CD4-positive, alpha-beta memory T cell (primary cell): ENCODE measurements at regions not wholly inside any gene's neighbourhood (a gene's known extent, or its start where the extent isn't known, plus 50 kb on each side); places are given as distances from the start of the nearest gene placed in this dataset.

Experiments
- CTCF ChIA-PET: fragments of 350-600 bp; sonication (Branson Sonifier 250); formaldehyde crosslinking; loops from one replicate; lab custom pipeline; 2021; ENCODE audit warnings: inconsistent platforms; ENCODE audit not compliant: partially characterized antibody; lab: Charles Lee
- POLR2A ChIA-PET: fragments of 350-600 bp; sonication (Branson Sonifier 250); formaldehyde crosslinking; loops from one replicate; lab custom pipeline; 2021; ENCODE audit not compliant: partially characterized antibody; lab: Charles Lee
- DNase-seq, 5 donors: peaks; one replicate each; pipeline versions ENCODE4 v3.0.0 to v3.0.0-alpha.2; 2020 to 2022; ENCODE audit warnings: mixed read lengths in 1 of 5
- H3K27ac ChIP-seq: one replicate; pipeline ENCODE4 v1.7.0; 2013; ENCODE audit warnings: low read depth, low read length
- H3K27me3 ChIP-seq: 2 replicates; pipeline ENCODE4 v1.7.0; 2013; ENCODE audit warnings: mild to moderate bottlenecking, low read length, moderate library complexity; ENCODE audit not compliant: insufficient read depth
- H3K36me3 ChIP-seq: 2 replicates; pipeline ENCODE4 v1.7.0; 2013; ENCODE audit warnings: mild to moderate bottlenecking, low read length, moderate library complexity; ENCODE audit not compliant: insufficient read depth
- H3K4me1 ChIP-seq: 2 replicates; pipeline ENCODE4 v1.7.0; 2013; ENCODE audit warnings: mild to moderate bottlenecking, low read length, moderate library complexity; ENCODE audit not compliant: insufficient read depth
- H3K4me3 ChIP-seq, 2 donors: one replicate each; pipeline ENCODE4 v1.7.0; 2013; ENCODE audit warnings: low read length in 2 of 2, mild to moderate bottlenecking in 1 of 2
- H3K9me3 ChIP-seq, 2 donors: one replicate each; pipeline ENCODE4 v1.7.0; 2013; ENCODE audit warnings: low read length in 2 of 2, control low read depth in 1 of 2; ENCODE audit not compliant: control insufficient read depth in 1 of 2
- H3K27ac Mint-ChIP-seq, 7 donors: one replicate each; pipeline ENCODE4 v1.8.0; 2020 to 2021; ENCODE audit warnings: mixed read lengths in 7 of 7, mild to moderate bottlenecking in 6 of 7, inconsistent platforms in 3 of 7, moderate library complexity in 3 of 7
- H3K27me3 Mint-ChIP-seq, 2 donors: one replicate each; pipeline ENCODE4 v1.8.0; 2020 to 2021; ENCODE audit warnings: mixed read lengths in 2 of 2
- H3K36me3 Mint-ChIP-seq, 2 donors: one replicate each; pipeline ENCODE4 v1.8.0; 2020 to 2021; ENCODE audit warnings: mixed read lengths in 2 of 2, inconsistent platforms in 1 of 2, mild to moderate bottlenecking in 1 of 2
- H3K4me1 Mint-ChIP-seq, 4 donors: one replicate each; pipeline ENCODE4 v1.8.0; 2020 to 2021; ENCODE audit warnings: mixed read lengths in 4 of 4, mild to moderate bottlenecking in 1 of 4
- H3K4me3 Mint-ChIP-seq, 8 donors: one replicate each; pipeline ENCODE4 v1.8.0; 2020 to 2021; ENCODE audit warnings: mixed read lengths in 8 of 8, mild to moderate bottlenecking in 7 of 8, moderate library complexity in 6 of 8, inconsistent platforms in 3 of 8
- H3K9me3 Mint-ChIP-seq, 8 donors: one replicate each; pipeline ENCODE4 v1.8.0; 2020 to 2021; ENCODE audit warnings: mixed read lengths in 8 of 8, mild to moderate bottlenecking in 5 of 8, inconsistent platforms in 3 of 8, moderate library complexity in 1 of 8
- intact Hi-C: fragments of 100-400 bp; cut with micrococcal nuclease; formaldehyde crosslinking; loops from one replicate; pipeline ENCODE4 v1.15.1; 2023

- Histone ChIP-seq H3K27ac (no peak overlapping the region), H3K9me3 (no peaks in the 10 kb centered on the region), H3K36me3 (no peaks in the 10 kb centered on the region), H3K4me1 (no peaks in the 10 kb centered on the region), H3K27me3 (no peaks in the 10 kb centered on the region), H3K4me3 (no peak overlapping the region)
- Mint-ChIP-seq H3K27me3 (no peaks in the 10 kb centered on the region), H3K27ac (no peak overlapping the region), H3K4me1 (peaks cover 7 to 18% (median 14%) of the 10 kb centered on the region in 4 donors), H3K36me3 (peaks cover 5 to 25% of the 10 kb centered on the region in 2 donors), H3K9me3 (peaks cover 0 to 6% (median 3%) of the 10 kb centered on the region in 8 donors), H3K4me3 (peak overlapping the region in 1 of 8 donors; percentile 3)
- CTCF ChIA-PET: no interaction called here
- POLR2A ChIA-PET: no interaction called here
- no peak for DNase-seq
- intact Hi-C loops: no loop called here
These were observed 178.2 kb upstream of the TMEM45B start for GRCh38 chr11:129637473-129637872.

GRCh38 chr11:129637983-129638776 lies 177.5 kb upstream of the TMEM45B start:
- Histone ChIP-seq H3K27me3 (no peaks in the 10 kb centered on the region), H3K36me3 (no peaks in the 10 kb centered on the region), H3K4me3 (no peak overlapping the region), H3K27ac (no peak overlapping the region), H3K9me3 (no peaks in the 10 kb centered on the region), H3K4me1 (no peaks in the 10 kb centered on the region)
- H3K27ac Mint-ChIP-seq: no peak overlapping the region
- no peaks in the 10 kb centered on the region for H3K27me3 Mint-ChIP-seq
- intact Hi-C loops: no loop called here
- DNase-seq: no peak
- H3K9me3 Mint-ChIP-seq: peaks cover 0 to 8% (median 3%) of the 10 kb centered on the region in 8 donors
- H3K4me1 Mint-ChIP-seq: peaks cover 7 to 18% (median 14%) of the 10 kb centered on the region in 4 donors
- ChIA-PET POLR2A (no interaction called here), CTCF (no interaction called here)
- peaks cover 3 to 25% of the 10 kb centered on the region in 2 donors for H3K36me3 Mint-ChIP-seq
- peak overlapping the region in 4 of 8 donors; percentile 9 to 22 (median 14) for H3K4me3 Mint-ChIP-seq

- DNase-seq: no peak
- no peak overlapping the region for H3K27ac Mint-ChIP-seq
- POLR2A ChIA-PET: no interaction called here
- no peaks in the 10 kb centered on the region for H3K27me3 Mint-ChIP-seq
- peaks cover 7 to 18% (median 14%) of the 10 kb centered on the region in 4 donors for H3K4me1 Mint-ChIP-seq
- intact Hi-C loops: no loop called here
- CTCF ChIA-PET: no interaction called here
- Histone ChIP-seq H3K4me1 (no peaks in the 10 kb centered on the region), H3K27ac (no peak overlapping the region), H3K4me3 (no peak overlapping the region), H3K27me3 (no peaks in the 10 kb centered on the region), H3K36me3 (no peaks in the 10 kb centered on the region), H3K9me3 (no peaks in the 10 kb centered on the region)
- H3K36me3 Mint-ChIP-seq: peaks cover 2 to 23% of the 10 kb centered on the region in 2 donors
- H3K9me3 Mint-ChIP-seq: peaks cover 0 to 6% (median 2%) of the 10 kb centered on the region in 8 donors
- no peak overlapping the region for H3K4me3 Mint-ChIP-seq
These were observed 176.3 kb upstream of the TMEM45B start for GRCh38 chr11:129639300-129639699.

- peaks cover 0 to 6% (median 0%) of the 10 kb centered on the region in 8 donors for H3K9me3 Mint-ChIP-seq
- POLR2A ChIA-PET: no interaction called here
- H3K27me3 Mint-ChIP-seq: peaks cover 0 to 2% of the 10 kb centered on the region in 2 donors
- Histone ChIP-seq H3K27me3 (no peaks in the 10 kb centered on the region), H3K4me1 (no peaks in the 10 kb centered on the region), H3K36me3 (no peaks in the 10 kb centered on the region), H3K27ac (no peak overlapping the region), H3K9me3 (no peaks in the 10 kb centered on the region), H3K4me3 (no peak overlapping the region)
- intact Hi-C loops: no loop called here
- CTCF ChIA-PET: no interaction called here
- H3K36me3 Mint-ChIP-seq: peaks cover 0 to 17% of the 10 kb centered on the region in 2 donors
- no peak for DNase-seq
- H3K4me3 Mint-ChIP-seq: no peak overlapping the region
- no peak overlapping the region for H3K27ac Mint-ChIP-seq
- H3K4me1 Mint-ChIP-seq: peaks cover 7 to 18% (median 14%) of the 10 kb centered on the region in 4 donors
These were observed 175.0 kb upstream of the TMEM45B start for GRCh38 chr11:129640671-129641070.

- Histone ChIP-seq H3K9me3 (no peaks in the 10 kb centered on the region), H3K36me3 (no peaks in the 10 kb centered on the region), H3K27ac (no peak overlapping the region), H3K4me3 (no peak overlapping the region), H3K4me1 (no peaks in the 10 kb centered on the region), H3K27me3 (no peaks in the 10 kb centered on the region)
- Mint-ChIP-seq H3K4me1 (peaks cover 1 to 30% (median 10%) of the 10 kb centered on the region in 4 donors), H3K36me3 (peaks cover 0 to 17% of the 10 kb centered on the region in 2 donors), H3K27ac (no peak overlapping the region), H3K9me3 (peaks cover 0 to 8% (median 0%) of the 10 kb centered on the region in 8 donors), H3K4me3 (no peak overlapping the region), H3K27me3 (peaks cover 0 to 2% of the 10 kb centered on the region in 2 donors)
- ChIA-PET CTCF (no interaction called here), POLR2A (no interaction called here)
- DNase-seq: no peak
- intact Hi-C loops: no loop called here
These were observed 172.5 kb upstream of the TMEM45B start for GRCh38 chr11:129643031-129643721.

GRCh38 chr11:129644326-129644725 lies 171.3 kb upstream of the TMEM45B start:
- H3K27ac Mint-ChIP-seq: no peak overlapping the region
- peaks cover 0 to 2% of the 10 kb centered on the region in 2 donors for H3K27me3 Mint-ChIP-seq
- H3K4me1 Mint-ChIP-seq: peaks cover 0 to 24% (median 6%) of the 10 kb centered on the region in 4 donors
- H3K27ac ChIP-seq: no peak overlapping the region
- no peak overlapping the region for H3K4me3 Mint-ChIP-seq
- ChIA-PET POLR2A (no interaction called here), CTCF (no interaction called here)
- peaks cover 0 to 17% of the 10 kb centered on the region in 2 donors for H3K36me3 Mint-ChIP-seq
- H3K36me3 ChIP-seq: no peaks in the 10 kb centered on the region
- intact Hi-C loops: no loop called here
- H3K4me1 ChIP-seq: no peaks in the 10 kb centered on the region
- H3K27me3 ChIP-seq: no peaks in the 10 kb centered on the region
- peaks cover 0 to 8% (median 2%) of the 10 kb centered on the region in 8 donors for H3K9me3 Mint-ChIP-seq
- H3K9me3 ChIP-seq: no peaks in the 10 kb centered on the region
- DNase-seq: no peak
- H3K4me3 ChIP-seq: no peak overlapping the region

GRCh38 chr11:129645943-129646342 lies 169.7 kb upstream of the TMEM45B start:
- no peak overlapping the region for H3K4me3 ChIP-seq
- intact Hi-C loops: no loop called here
- Mint-ChIP-seq H3K36me3 (peaks cover 0 to 9% of the 10 kb centered on the region in 2 donors), H3K27me3 (peaks cover 0 to 2% of the 10 kb centered on the region in 2 donors), H3K9me3 (peaks cover 0 to 8% (median 5%) of the 10 kb centered on the region in 8 donors), H3K27ac (no peak overlapping the region), H3K4me3 (peak overlapping the region in 1 of 8 donors; percentile 41), H3K4me1 (peaks cover 0 to 22% (median 3%) of the 10 kb centered on the region in 4 donors)
- H3K27me3 ChIP-seq: no peaks in the 10 kb centered on the region
- no peaks in the 10 kb centered on the region for H3K4me1 ChIP-seq
- no peaks in the 10 kb centered on the region for H3K9me3 ChIP-seq
- H3K27ac ChIP-seq: no peak overlapping the region
- CTCF ChIA-PET: interaction anchor here (0.7 kb wide), 1 partner anchor 1106 kb away, joined by 3 read pairs; no protein-coding TSS in a partner anchor
- H3K36me3 ChIP-seq: no peaks in the 10 kb centered on the region
- no peak for DNase-seq
- POLR2A ChIA-PET: no interaction called here
